ENCODE measurements at regions not wholly inside any gene's neighbourhood (a gene's known extent, or its start where the extent isn't known, plus 50 kb on each side); places are given as distances from the start of the nearest gene placed in this dataset.

- TF ChIP-seq BRF2 (IDR thresholded peaks at IDR 0.05; ENCODE audit: borderline replicate concordance, insufficient read depth, insufficient read length) = no peak
- no peak for TF ChIP-seq ATF7 (IDR thresholded peaks at IDR 0.05)
- no peak for TF ChIP-seq CXXC5 (CRISPR knock-in tag; IDR thresholded peaks at IDR 0.05)
- TF ChIP-seq ELF1 (tag; IDR thresholded peaks at IDR 0.05) = no peak
These were observed 1091.9 kb downstream of the NSUN3 start (continued) for GRCh38 chr3:95154766-95155165.

- H3K4me3 ChIP-seq = no peak overlapping the region
- intact Hi-C loops (cut with micrococcal nuclease) (no loop called here), in situ Hi-C loops (cut with MboI) (no loop called here)
- 0% methylated on average over 1 of the region's 1 CpG for WGBS (ENCODE audit: insufficient coverage, low coverage, missing lambda C conversion rate)
- TF ChIP-seq TAF9B (IDR thresholded peaks at IDR 0.05; ENCODE audit: partially characterized antibody) (no peak), ZBTB33 (CRISPR knock-in tag; IDR thresholded peaks at IDR 0.05) (no peak), ZNF347 (CRISPR knock-in tag; IDR thresholded peaks at IDR 0.05; ENCODE audit: low read depth) (no peak), DLX4 (CRISPR knock-in tag; IDR thresholded peaks at IDR 0.05) (no peak), ZNF121 (CRISPR knock-in tag; conservative IDR thresholded peaks at IDR 0.05) (no peak), FOXJ2 (tag; IDR thresholded peaks at IDR 0.05) (no peak), TEAD4 (IDR thresholded peaks at IDR 0.05; ENCODE audit: low read length) (no peak), TEAD4 (CRISPR knock-in tag; IDR thresholded peaks at IDR 0.05; ENCODE audit: borderline replicate concordance) (no peak)
- TF ChIP-seq, protein P1, sequence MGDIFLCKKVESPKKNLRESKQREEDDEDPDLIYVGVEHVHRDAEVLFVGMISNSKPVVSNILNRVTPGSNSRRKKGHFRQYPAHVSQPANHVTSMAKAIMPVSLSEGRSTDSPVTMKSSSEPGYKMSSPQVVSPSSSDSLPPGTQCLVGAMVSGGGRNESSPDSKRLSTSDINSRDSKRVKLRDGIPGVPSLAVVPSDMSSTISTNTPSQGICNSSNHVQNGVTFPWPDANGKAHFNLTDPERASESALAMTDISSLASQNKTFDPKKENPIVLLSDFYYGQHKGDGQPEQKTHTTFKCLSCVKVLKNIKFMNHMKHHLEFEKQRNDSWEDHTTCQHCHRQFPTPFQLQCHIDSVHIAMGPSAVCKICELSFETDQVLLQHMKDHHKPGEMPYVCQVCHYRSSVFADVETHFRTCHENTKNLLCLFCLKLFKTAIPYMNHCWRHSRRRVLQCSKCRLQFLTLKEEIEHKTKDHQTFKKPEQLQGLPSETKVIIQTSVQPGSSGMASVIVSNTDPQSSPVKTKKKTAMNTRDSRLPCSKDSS (IDR thresholded peaks at IDR 0.05; ENCODE audit: low read depth, partially characterized antibody) = no peak
- ChIA-PET POLR2A (no interaction called here), CTCF (ENCODE audit: low intra/inter-chr PET ratio) (no interaction called here)
- DNase-seq (ENCODE audit: extremely low read depth in 1 of 4, low spot score in 3 of 4) (no peak), ATAC-seq (no peak), FAIRE-seq (no peak)
- H3K4me1 ChIP-seq (replicated peaks in 1 of 2; ENCODE audit: control insufficient read depth in 2 of 2, insufficient read depth in 2 of 2, low read length in 2 of 2) = no peaks in the 10 kb centered on the region
- H3K79me2 ChIP-seq (ENCODE audit: control insufficient read depth, insufficient read depth, low read length) = no peaks in the 10 kb centered on the region
- H3K4me2 ChIP-seq (ENCODE audit: insufficient read depth, low read length) = no peak overlapping the region
- H2AFZ ChIP-seq (ENCODE audit: low read depth, low read length) = no peak overlapping the region
- no peaks in the 10 kb centered on the region for H4K20me1 ChIP-seq (replicated peaks; ENCODE audit: control insufficient read depth, insufficient read depth, low read length)
- H3K9me1 ChIP-seq (ENCODE audit: control insufficient read depth, insufficient read depth, low read length) = no peaks in the 10 kb centered on the region
- H3K27me3 ChIP-seq (ENCODE audit: control insufficient read depth in 2 of 2, insufficient read depth in 2 of 2, low read length in 2 of 2) = no peaks in the 10 kb centered on the region
- no peaks in the 10 kb centered on the region for H3K9me3 ChIP-seq (replicated peaks; ENCODE audit: control insufficient read depth, insufficient read depth, low read depth, low read length)
- H3K36me3 ChIP-seq (ENCODE audit: control insufficient read depth, insufficient read depth, low read length) = no peaks in the 10 kb centered on the region
- no TSS peak for BruUV-seq (replicated peaks)
- H3K9ac ChIP-seq (ENCODE audit: insufficient read depth in 1 of 2, low read depth in 2 of 2, low read length in 2 of 2) = no peak overlapping the region
- H3K27ac ChIP-seq (ENCODE audit: extremely low read depth, low read depth, low read length) = no peak overlapping the region
These were observed 1099.9 kb downstream of the NSUN3 start for GRCh38 chr3:95162794-95163193.

All from K562 (cell line).